HCT116 (cell line): ENCODE measurements at regions not wholly inside any gene's neighbourhood (a gene's known extent, or its start where the extent isn't known, plus 50 kb on each side); places are given as distances from the start of the nearest gene placed in this dataset.

Experiments
- ATAC-seq: fragments of 200-7000 bp; cut with Tn5 transposase; 2 replicates; pipeline ENCODE4 v1.9.1; 2020; ENCODE audit warnings: mild to moderate bottlenecking, moderate library complexity
- BruUV-seq: library from RNA; stranded (reverse); fragments of 400-500 nt; replicated peaks from 2 replicates; lab custom pipeline; 2021; lab: Mats Ljungman, UMichigan
- CTCF ChIA-PET: fragments of 300-600 bp; sonication (Branson Sonifier 250); formaldehyde crosslinking; loops from one replicate; lab custom pipeline; 2021; ENCODE audit warnings: antibody characterized with exemption; lab: Charles Lee
- POLR2A ChIA-PET: fragments of 300-600, 350-600 bp; sonication (Branson Sonifier 250); formaldehyde crosslinking; loops from one replicate; lab custom pipeline; 2021; ENCODE audit warnings: antibody characterized with exemption; lab: Charles Lee
- RAD21 ChIA-PET, 2 experiments: fragments of 300-600 bp; sonication (Branson Sonifier 250); formaldehyde crosslinking; loops; one replicate each; lab custom pipeline; 2023; ENCODE audit warnings: low total read pairs in 2 of 2; ENCODE audit not compliant: uncharacterized antibody in 2 of 2, unreplicated experiment in 2 of 2, low non-redundant PET in 1 of 2; lab: Charles Lee
- DNase-seq: peaks from one replicate; pipeline ENCODE4 v3.0.0-alpha.2; 2010; ENCODE audit warnings: low read depth, low spot score
- H2AFZ ChIP-seq: fragments of 200-600 bp; shearing (Covaris generic), sonication (generic); 2 replicates; pipeline ENCODE4 v1.6.1; 2017; ENCODE audit warnings: low read depth, mixed run types, mixed read lengths, antibody characterized with exemption, low read length; ENCODE audit not compliant: poor library complexity, severe bottlenecking
- H3K27ac ChIP-seq: 2 replicates; pipeline ENCODE4 v1.5.1; 2012; ENCODE audit warnings: low read depth, low read length
- H3K27me3 ChIP-seq: fragments of 200-600 bp; sonication (generic); 2 replicates; pipeline ENCODE4 v1.6.1; 2016; ENCODE audit warnings: mixed run types, low read length, mixed read lengths; ENCODE audit not compliant: insufficient read depth
- H3K36me3 ChIP-seq, 2 experiments: fragments of 200-500 bp in 1 of 2; fragments of 200-600 bp in 1 of 2; sonication (Bioruptor generic) in 1 of 2; sonication (generic) in 1 of 2; 2 replicates each; pipeline versions ENCODE4 v1.5.1 to v1.6.1; 2014 to 2016; ENCODE audit warnings: low read length in 2 of 2, inconsistent platforms in 1 of 2, mixed read lengths in 1 of 2, mixed run types in 1 of 2; ENCODE audit not compliant: insufficient read depth in 2 of 2, control insufficient read depth in 1 of 2
- H3K4me1 ChIP-seq, 2 experiments: fragments of 200-600 bp in 1 of 2; sonication (generic) in 1 of 2; 2 replicates each; pipeline versions ENCODE4 v1.5.1 to v1.6.1; 2012 to 2017; ENCODE audit warnings: low read length in 2 of 2, inconsistent platforms in 1 of 2, mild to moderate bottlenecking in 1 of 2, mixed read lengths in 1 of 2, mixed run types in 1 of 2, moderate library complexity in 1 of 2; ENCODE audit not compliant: insufficient read depth in 2 of 2, control insufficient read depth in 1 of 2
- H3K4me2 ChIP-seq: fragments of 200-600 bp; sonication (generic); 2 replicates; pipeline ENCODE4 v1.6.1; 2017; ENCODE audit warnings: mixed run types, low read length, mixed read lengths
- H3K4me3 ChIP-seq, 2 experiments: fragments of 200-600 bp in 1 of 2; sonication (generic) in 1 of 2; replicated peaks in 1 of 2; 2 replicates each; pipeline ENCODE4 v1.5.1; 2011 to 2016; ENCODE audit warnings: low read length in 2 of 2, control low read depth in 1 of 2, low read depth in 1 of 2, mild to moderate bottlenecking in 1 of 2, mixed read lengths in 1 of 2, mixed run types in 1 of 2
- H3K79me2 ChIP-seq: fragments of 200-600 bp; sonication (generic); 2 replicates; pipeline ENCODE4 v1.6.1; 2017; ENCODE audit warnings: mild to moderate bottlenecking, mixed run types, low read length, moderate library complexity, mixed read lengths; ENCODE audit not compliant: insufficient read depth
- H3K9ac ChIP-seq: fragments of 200-600 bp; sonication (generic); 2 replicates; pipeline ENCODE4 v1.6.1; 2016; ENCODE audit warnings: low read length, mixed read lengths
- H3K9me2 ChIP-seq: fragments of 200-600 bp; sonication (generic), shearing (Covaris generic); 2 replicates; pipeline ENCODE4 v1.6.1; 2017; ENCODE audit warnings: mixed run types, mild to moderate bottlenecking, moderate library complexity; ENCODE audit not compliant: insufficient read depth
- H3K9me3 ChIP-seq, 2 experiments: fragments of 200-500 bp in 1 of 2; fragments of 200-600 bp in 1 of 2; sonication (Bioruptor generic) in 1 of 2; sonication (generic) in 1 of 2; 2 replicates each; pipeline ENCODE4 v1.6.1; 2014 to 2017; ENCODE audit warnings: low read length in 2 of 2, mixed read lengths in 2 of 2, inconsistent platforms in 1 of 2, low read depth in 1 of 2, mild to moderate bottlenecking in 1 of 2, mixed run types in 1 of 2, moderate library complexity in 1 of 2; ENCODE audit not compliant: control insufficient read depth in 1 of 2, insufficient read depth in 1 of 2
- H4K20me1 ChIP-seq: fragments of 200-600 bp; sonication (generic), shearing (Covaris generic); 2 replicates; pipeline ENCODE4 v1.6.1; 2017; ENCODE audit warnings: mixed run types, mild to moderate bottlenecking, moderate library complexity; ENCODE audit not compliant: insufficient read depth
- ATF3 ChIP-seq: IDR thresholded peaks from 2 replicates; pipeline ENCODE4 v1.6.1; 2012
- CEBPB ChIP-seq: IDR thresholded peaks from 2 replicates; pipeline ENCODE4 v1.6.1; 2012; ENCODE audit warnings: low read depth
- ELF1 ChIP-seq: IDR thresholded peaks from 2 replicates; pipeline ENCODE4 v1.6.1; 2012; ENCODE audit warnings: low read depth, borderline replicate concordance
- EZH2 ChIP-seq: fragments of 200-600 bp; sonication (generic); IDR thresholded peaks from 2 replicates; pipeline ENCODE4 v1.6.1; 2017; ENCODE audit warnings: antibody characterized with exemption, mixed run types
- JUND ChIP-seq: IDR thresholded peaks from 2 replicates; pipeline ENCODE4 v1.6.1; 2012
- POLR2A ChIP-seq: IDR thresholded peaks from 2 replicates; pipeline ENCODE4 v1.7.0; 2011; ENCODE audit warnings: borderline replicate concordance; ENCODE audit not compliant: insufficient read depth, insufficient read length; ENCODE audit errors: extremely low read depth
- SP1 ChIP-seq: IDR thresholded peaks from 2 replicates; pipeline ENCODE4 v1.6.1; 2012; ENCODE audit warnings: low read depth
- SRF ChIP-seq: IDR thresholded peaks from 2 replicates; pipeline ENCODE4 v1.6.1; 2012; ENCODE audit warnings: low read depth
- TCF7L2 ChIP-seq: IDR thresholded peaks from 2 replicates; pipeline ENCODE4 v1.7.0; 2011; ENCODE audit warnings: borderline replicate concordance, inconsistent platforms; ENCODE audit not compliant: insufficient read depth, insufficient read length; ENCODE audit errors: extremely low read depth
- YY1 ChIP-seq: IDR thresholded peaks from 2 replicates; pipeline ENCODE4 v1.6.1; 2011; ENCODE audit warnings: low read length, low read depth, moderate library complexity, mild to moderate bottlenecking; ENCODE audit not compliant: insufficient replicate concordance; ENCODE audit errors: extremely low read depth
- ZBTB33 ChIP-seq: IDR thresholded peaks from 2 replicates; pipeline ENCODE4 v1.6.1; 2011; ENCODE audit warnings: mild to moderate bottlenecking, low read length, moderate library complexity; ENCODE audit not compliant: insufficient replicate concordance; ENCODE audit errors: extremely low read depth
- ZFX ChIP-seq: fragments of 450-650 bp; IDR thresholded peaks from 2 replicates; pipeline ENCODE4 v1.6.1; 2017
- ZNF274 ChIP-seq: fragments of 200-500 bp; sonication (Bioruptor generic); IDR thresholded peaks from 2 replicates; pipeline ENCODE4 v1.6.1; 2014; ENCODE audit warnings: mild to moderate bottlenecking, low read depth, low read length, inconsistent platforms
- intact Hi-C: fragments of 100-400 bp; cut with micrococcal nuclease; formaldehyde crosslinking; loops from 2 replicates; pipeline ENCODE4 v1.10.0; 2022
- TF ChIP-seq, protein P1 (sequence below): IDR thresholded peaks from 2 replicates; pipeline ENCODE4 v1.6.1; 2012
- TF ChIP-seq, protein P2 (sequence below), 3 experiments: fragments of 200-600 bp in 1 of 3; sonication (generic) in 1 of 3; IDR thresholded peaks in 2 of 3; conservative IDR thresholded peaks in 1 of 3; 2 replicates each; pipeline ENCODE4 v1.5.1; 2012 to 2017; ENCODE audit warnings: low read depth in 2 of 3, low read length in 2 of 3, antibody characterized with exemption in 1 of 3, borderline replicate concordance in 1 of 3, control low read depth in 1 of 3, mild to moderate bottlenecking in 1 of 3, mixed read lengths in 1 of 3, mixed run types in 1 of 3, moderate library complexity in 1 of 3; ENCODE audit not compliant: insufficient read depth in 1 of 3
- TF ChIP-seq, protein P3 (sequence below): IDR thresholded peaks from 2 replicates; pipeline ENCODE4 v1.6.1; 2012; ENCODE audit warnings: low read depth

- H3K4me3 ChIP-seq: no peak overlapping the region
- H3K9me3 ChIP-seq: peaks cover 10 to 23% of the 10 kb centered on the region in 2 experiments; a peak in 3 of 4 replicates
- no peaks in the 10 kb centered on the region for H3K9me2 ChIP-seq
- no peak overlapping the region for H2AFZ ChIP-seq
- POLR2A ChIA-PET: no interaction called here
- ATAC-seq: no peak
- H3K4me2 ChIP-seq: no peak overlapping the region
- H4K20me1 ChIP-seq: no peaks in the 10 kb centered on the region
- H3K79me2 ChIP-seq: no peaks in the 10 kb centered on the region
- TF ChIP-seq EZH2 (no peak), POLR2A (no peak), ATF3 (no peak), CEBPB (no peak), ZNF274 (no peak), TCF7L2 (no peak), SP1 (no peak), ZBTB33 (no peak), ELF1 (no peak), SRF (no peak), YY1 (no peak), JUND (no peak), ZFX (no peak)
- TF ChIP-seq, protein P1, sequence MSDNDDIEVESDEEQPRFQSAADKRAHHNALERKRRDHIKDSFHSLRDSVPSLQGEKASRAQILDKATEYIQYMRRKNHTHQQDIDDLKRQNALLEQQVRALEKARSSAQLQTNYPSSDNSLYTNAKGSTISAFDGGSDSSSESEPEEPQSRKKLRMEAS: no peak
- TF ChIP-seq, protein P2, sequence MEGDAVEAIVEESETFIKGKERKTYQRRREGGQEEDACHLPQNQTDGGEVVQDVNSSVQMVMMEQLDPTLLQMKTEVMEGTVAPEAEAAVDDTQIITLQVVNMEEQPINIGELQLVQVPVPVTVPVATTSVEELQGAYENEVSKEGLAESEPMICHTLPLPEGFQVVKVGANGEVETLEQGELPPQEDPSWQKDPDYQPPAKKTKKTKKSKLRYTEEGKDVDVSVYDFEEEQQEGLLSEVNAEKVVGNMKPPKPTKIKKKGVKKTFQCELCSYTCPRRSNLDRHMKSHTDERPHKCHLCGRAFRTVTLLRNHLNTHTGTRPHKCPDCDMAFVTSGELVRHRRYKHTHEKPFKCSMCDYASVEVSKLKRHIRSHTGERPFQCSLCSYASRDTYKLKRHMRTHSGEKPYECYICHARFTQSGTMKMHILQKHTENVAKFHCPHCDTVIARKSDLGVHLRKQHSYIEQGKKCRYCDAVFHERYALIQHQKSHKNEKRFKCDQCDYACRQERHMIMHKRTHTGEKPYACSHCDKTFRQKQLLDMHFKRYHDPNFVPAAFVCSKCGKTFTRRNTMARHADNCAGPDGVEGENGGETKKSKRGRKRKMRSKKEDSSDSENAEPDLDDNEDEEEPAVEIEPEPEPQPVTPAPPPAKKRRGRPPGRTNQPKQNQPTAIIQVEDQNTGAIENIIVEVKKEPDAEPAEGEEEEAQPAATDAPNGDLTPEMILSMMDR (IDR thresholded peaks at IDR 0.05 in 2 of 3, conservative IDR thresholded peaks at IDR 0.05 in 1 of 3; ENCODE audit: borderline replicate concordance in 1 of 3, insufficient read depth in 1 of 3, low read depth in 2 of 3, low read length in 2 of 3): no peak
- TF ChIP-seq, protein P3, sequence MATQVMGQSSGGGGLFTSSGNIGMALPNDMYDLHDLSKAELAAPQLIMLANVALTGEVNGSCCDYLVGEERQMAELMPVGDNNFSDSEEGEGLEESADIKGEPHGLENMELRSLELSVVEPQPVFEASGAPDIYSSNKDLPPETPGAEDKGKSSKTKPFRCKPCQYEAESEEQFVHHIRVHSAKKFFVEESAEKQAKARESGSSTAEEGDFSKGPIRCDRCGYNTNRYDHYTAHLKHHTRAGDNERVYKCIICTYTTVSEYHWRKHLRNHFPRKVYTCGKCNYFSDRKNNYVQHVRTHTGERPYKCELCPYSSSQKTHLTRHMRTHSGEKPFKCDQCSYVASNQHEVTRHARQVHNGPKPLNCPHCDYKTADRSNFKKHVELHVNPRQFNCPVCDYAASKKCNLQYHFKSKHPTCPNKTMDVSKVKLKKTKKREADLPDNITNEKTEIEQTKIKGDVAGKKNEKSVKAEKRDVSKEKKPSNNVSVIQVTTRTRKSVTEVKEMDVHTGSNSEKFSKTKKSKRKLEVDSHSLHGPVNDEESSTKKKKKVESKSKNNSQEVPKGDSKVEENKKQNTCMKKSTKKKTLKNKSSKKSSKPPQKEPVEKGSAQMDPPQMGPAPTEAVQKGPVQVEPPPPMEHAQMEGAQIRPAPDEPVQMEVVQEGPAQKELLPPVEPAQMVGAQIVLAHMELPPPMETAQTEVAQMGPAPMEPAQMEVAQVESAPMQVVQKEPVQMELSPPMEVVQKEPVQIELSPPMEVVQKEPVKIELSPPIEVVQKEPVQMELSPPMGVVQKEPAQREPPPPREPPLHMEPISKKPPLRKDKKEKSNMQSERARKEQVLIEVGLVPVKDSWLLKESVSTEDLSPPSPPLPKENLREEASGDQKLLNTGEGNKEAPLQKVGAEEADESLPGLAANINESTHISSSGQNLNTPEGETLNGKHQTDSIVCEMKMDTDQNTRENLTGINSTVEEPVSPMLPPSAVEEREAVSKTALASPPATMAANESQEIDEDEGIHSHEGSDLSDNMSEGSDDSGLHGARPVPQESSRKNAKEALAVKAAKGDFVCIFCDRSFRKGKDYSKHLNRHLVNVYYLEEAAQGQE: no peak
- no peak for DNase-seq
- H3K36me3 ChIP-seq: no peaks in the 10 kb centered on the region
- RAD21 ChIA-PET: no interaction called here
- no TSS peak for BruUV-seq
- H3K27ac ChIP-seq: no peak overlapping the region
- intact Hi-C loops: loop anchor here (5.0 kb wide), 1 partner anchor 52 kb away; no protein-coding TSS in a partner anchor
- no peaks in the 10 kb centered on the region for H3K27me3 ChIP-seq
- CTCF ChIA-PET: no interaction called here
- H3K4me1 ChIP-seq: no peaks in the 10 kb centered on the region
- H3K9ac ChIP-seq: no peak overlapping the region
These were observed 386.0 kb upstream of the GYPC start for GRCh38 chr2:126269911-126270310.
